Liver (tissue), 3 donors: ENCODE measurements at regions not wholly inside any gene's neighbourhood (a gene's known extent, or its start where the extent isn't known, plus 50 kb on each side); places are given as distances from the start of the nearest gene placed in this dataset.

Experiments used
- EGR1 ChIP-seq, 2 donors: IDR thresholded peaks; 2 replicates each; pipeline ENCODE4 v1.6.1; 2016 to 2018; ENCODE audit warnings: antibody characterized with exemption in 2 of 2, low read depth in 2 of 2
- GABPA ChIP-seq, 2 donors: IDR thresholded peaks in 1 of 2; conservative IDR thresholded peaks in 1 of 2; 2 replicates each; pipeline ENCODE4 v1.6.1; 2016; ENCODE audit warnings: antibody characterized with exemption in 2 of 2, mild to moderate bottlenecking in 1 of 2, moderate library complexity in 1 of 2
- MAX ChIP-seq: IDR thresholded peaks from 2 replicates; pipeline ENCODE4 v1.6.1; 2016; ENCODE audit warnings: antibody characterized with exemption
- RAD21 ChIP-seq, 2 donors: IDR thresholded peaks; 2 replicates each; pipeline ENCODE4 v1.6.1; 2016; ENCODE audit warnings: antibody characterized with exemption in 2 of 2, mild to moderate bottlenecking in 2 of 2
- REST ChIP-seq: IDR thresholded peaks from 2 replicates; pipeline ENCODE4 v1.6.1; 2016; ENCODE audit warnings: antibody characterized with exemption, mild to moderate bottlenecking
- RXRA ChIP-seq, 2 donors: IDR thresholded peaks; 2 replicates each; pipeline ENCODE4 v1.6.1; 2017 to 2018; ENCODE audit warnings: antibody characterized with exemption in 2 of 2, mild to moderate bottlenecking in 1 of 2
- SP1 ChIP-seq: IDR thresholded peaks from 2 replicates; pipeline ENCODE4 v1.6.1; 2018; ENCODE audit warnings: antibody characterized with exemption, mild to moderate bottlenecking
- ZBTB33 ChIP-seq: IDR thresholded peaks from 2 replicates; pipeline ENCODE4 v1.6.1; 2016; ENCODE audit warnings: antibody characterized with exemption
- TF ChIP-seq, protein P1 (sequence below): fragments of 150-350 bp; IDR thresholded peaks from 2 replicates; pipeline ENCODE4 v1.5.1; 2017; ENCODE audit warnings: improper control_type of control experiment, low read depth, low read length; ENCODE audit not compliant: missing input control
- donor health status: healthy.
- donor health status: healthy.

GRCh38 chr4:60863442-60863841, 336.7 kb upstream of the ADGRL3 start:
- TF ChIP-seq, protein P1, sequence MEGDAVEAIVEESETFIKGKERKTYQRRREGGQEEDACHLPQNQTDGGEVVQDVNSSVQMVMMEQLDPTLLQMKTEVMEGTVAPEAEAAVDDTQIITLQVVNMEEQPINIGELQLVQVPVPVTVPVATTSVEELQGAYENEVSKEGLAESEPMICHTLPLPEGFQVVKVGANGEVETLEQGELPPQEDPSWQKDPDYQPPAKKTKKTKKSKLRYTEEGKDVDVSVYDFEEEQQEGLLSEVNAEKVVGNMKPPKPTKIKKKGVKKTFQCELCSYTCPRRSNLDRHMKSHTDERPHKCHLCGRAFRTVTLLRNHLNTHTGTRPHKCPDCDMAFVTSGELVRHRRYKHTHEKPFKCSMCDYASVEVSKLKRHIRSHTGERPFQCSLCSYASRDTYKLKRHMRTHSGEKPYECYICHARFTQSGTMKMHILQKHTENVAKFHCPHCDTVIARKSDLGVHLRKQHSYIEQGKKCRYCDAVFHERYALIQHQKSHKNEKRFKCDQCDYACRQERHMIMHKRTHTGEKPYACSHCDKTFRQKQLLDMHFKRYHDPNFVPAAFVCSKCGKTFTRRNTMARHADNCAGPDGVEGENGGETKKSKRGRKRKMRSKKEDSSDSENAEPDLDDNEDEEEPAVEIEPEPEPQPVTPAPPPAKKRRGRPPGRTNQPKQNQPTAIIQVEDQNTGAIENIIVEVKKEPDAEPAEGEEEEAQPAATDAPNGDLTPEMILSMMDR = no peak
- TF ChIP-seq ZBTB33 (no peak), RAD21 (IDR thresholded peaks at IDR 0.05) (no peak), EGR1 (IDR thresholded peaks at IDR 0.05; ENCODE audit: low read depth in 2 of 2) (no peak), MAX (no peak), RXRA (IDR thresholded peaks at IDR 0.05) (no peak), REST (no peak), SP1 (no peak), GABPA (IDR thresholded peaks at IDR 0.05 in 1 of 2, conservative IDR thresholded peaks at IDR 0.05 in 1 of 2) (no peak)
